Skin epidermis (tissue), 12 donors: ENCODE measurements at regions not wholly inside any gene's neighbourhood (a gene's known extent, or its start where the extent isn't known, plus 50 kb on each side); places are given as distances from the start of the nearest gene placed in this dataset.
A peak's percentile ranks its signal among the peaks of the same experiment; 100 is the strongest.
"Not testable (repeated sequence)": the region's sequence is repeated elsewhere in the genome, so short reads cannot be mapped to it uniquely, and the experiment has no call there.

ENCODE experiments used
- H3K27ac ChIP-seq, 21 experiments: fragments of 200-600 bp; sonication (generic) in 11 of 21; one replicate each; pipeline ENCODE4 v1.5.0; 2020; ENCODE audit warnings: mild to moderate bottlenecking in 3 of 21, inconsistent platforms in 2 of 21, moderate library complexity in 2 of 21
- H3K4me3 ChIP-seq, 7 experiments: fragments of 200-600 bp; sonication (generic) in 2 of 7; one replicate each; pipeline ENCODE4 v1.5.0; 2020; ENCODE audit warnings: inconsistent platforms in 2 of 7, mild to moderate bottlenecking in 2 of 7, moderate library complexity in 1 of 7

GRCh38 chr2:242056026-242056425 lies 186.5 kb downstream of the RTP5 start:
- H3K4me3 ChIP-seq, result no peak overlapping the region
- H3K27ac ChIP-seq, result no peak overlapping the region

DNA sequence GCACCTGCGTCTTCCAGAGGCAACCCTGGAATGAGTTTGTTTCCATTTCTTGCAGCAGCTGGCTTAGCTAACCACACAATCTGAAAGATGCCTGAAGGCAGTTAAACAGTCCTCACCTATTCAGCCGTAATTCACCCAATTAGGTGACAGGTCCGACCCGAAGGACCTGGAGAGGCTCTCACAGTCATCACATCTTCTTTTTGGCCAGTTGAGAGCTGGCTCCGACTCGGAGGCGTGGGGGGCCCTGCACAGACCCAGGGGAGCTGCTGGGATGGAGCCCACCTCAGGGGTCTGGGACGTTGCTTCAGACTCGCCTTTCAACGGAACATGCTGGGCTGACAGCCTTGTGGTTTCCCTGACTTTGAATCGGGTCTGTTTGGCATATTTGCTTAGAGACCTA lies 187.3 kb downstream of the RTP5 start:
- H3K27ac ChIP-seq, result no peak overlapping the region

DNA sequence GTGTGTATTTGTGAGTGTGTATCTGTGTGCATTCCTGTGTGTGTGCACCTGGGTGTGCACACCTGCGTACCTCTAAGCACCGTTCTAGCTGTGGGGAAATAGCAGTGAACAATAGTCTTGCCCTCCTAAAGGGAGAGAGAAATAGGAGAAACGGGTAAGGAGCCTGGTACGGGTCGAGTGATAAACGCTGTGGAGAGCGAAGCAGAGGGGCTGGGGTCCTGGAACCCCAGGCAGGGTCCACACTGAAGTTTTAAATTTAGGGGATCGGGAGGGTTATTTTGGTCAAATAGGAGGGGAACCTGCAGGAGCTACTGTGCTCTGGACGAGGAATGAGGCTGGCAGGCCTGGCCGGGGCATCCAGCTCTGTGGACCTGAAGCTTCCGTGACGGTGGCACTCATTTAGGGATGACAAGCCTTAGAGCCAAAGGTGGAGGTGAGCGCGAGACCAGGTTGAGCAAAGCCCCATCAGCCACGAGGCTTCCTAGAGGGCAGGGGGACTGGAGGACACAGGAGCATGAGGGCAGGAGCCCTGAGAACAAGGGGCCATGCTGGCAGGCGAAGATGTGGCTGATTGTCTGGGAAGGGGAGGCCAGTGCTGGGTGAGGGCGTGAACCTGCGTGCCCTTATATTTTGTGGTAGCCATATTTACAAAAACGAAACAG lies 188.0 kb downstream of the RTP5 start:
- Histone ChIP-seq H3K4me3 (no peak overlapping the region), H3K27ac (no peak overlapping the region)

More for the DNA sequence above, 187.3 kb downstream of the RTP5 start:
- no peak overlapping the region for H3K4me3 ChIP-seq

GRCh38 chr2:242058116-242058680 lies 188.7 kb downstream of the RTP5 start:
- no peak overlapping the region for H3K27ac ChIP-seq
- no peak overlapping the region for H3K4me3 ChIP-seq

DNA sequence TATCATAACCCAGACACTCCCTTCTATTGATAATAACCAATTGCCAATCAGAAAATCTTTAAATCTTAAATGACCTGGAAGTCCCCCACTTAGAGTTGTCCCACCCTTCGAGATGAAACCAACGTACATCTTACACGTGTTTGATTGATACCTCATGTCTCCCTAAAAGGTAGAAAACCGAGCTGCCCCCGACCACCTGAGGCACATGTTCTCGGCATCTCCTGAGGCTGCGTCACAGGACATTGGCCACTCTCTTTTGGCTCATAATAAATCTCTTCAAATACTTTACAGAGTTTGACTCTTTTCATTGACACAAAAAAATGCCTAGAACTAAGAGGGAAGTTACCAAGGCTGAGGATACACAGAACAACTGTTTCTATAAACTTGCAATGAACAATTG lies 190.0 kb downstream of the RTP5 start:
- no peak overlapping the region for H3K27ac ChIP-seq
- no peak overlapping the region for H3K4me3 ChIP-seq

- no peak overlapping the region for H3K27ac ChIP-seq
- no peak overlapping the region for H3K4me3 ChIP-seq
These were observed 190.8 kb downstream of the RTP5 start for GRCh38 chr2:242060212-242060835.

- not testable (repeated sequence) for H3K27ac ChIP-seq, H3K4me3 ChIP-seq
These were observed 192.4 kb downstream of the RTP5 start for GRCh38 chr2:242061930-242062329.

GRCh38 chr2:242063436-242063835 lies 193.9 kb downstream of the RTP5 start:
- Histone ChIP-seq H3K4me3 (no peak overlapping the region), H3K27ac (no peak overlapping the region)

DNA sequence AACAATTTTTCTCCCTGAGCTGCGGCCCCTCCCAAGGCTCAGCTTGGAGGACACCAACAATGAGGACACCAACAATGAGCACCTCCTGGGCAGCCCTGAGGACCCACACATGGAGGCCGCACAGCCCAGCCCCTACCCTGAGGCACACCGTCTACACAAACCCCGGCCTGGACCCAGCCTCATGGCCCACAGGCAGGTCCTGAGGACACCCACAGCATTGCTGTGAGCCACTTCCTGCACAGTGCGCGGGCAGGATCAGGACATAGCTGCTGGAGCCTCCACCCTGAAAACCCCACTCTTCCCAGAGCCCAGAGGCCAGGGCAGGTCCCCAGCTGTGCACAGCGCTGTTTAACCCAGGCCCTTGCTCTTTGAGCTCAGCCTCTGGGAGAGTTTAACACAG lies 194.3 kb downstream of the RTP5 start:
- Histone ChIP-seq H3K27ac (no peak overlapping the region), H3K4me3 (no peak overlapping the region)

- H3K4me3 ChIP-seq, result no peak overlapping the region
- H3K27ac ChIP-seq, result no peak overlapping the region
These were observed 195.1 kb downstream of the RTP5 start for GRCh38 chr2:242064364-242065250.

DNA sequence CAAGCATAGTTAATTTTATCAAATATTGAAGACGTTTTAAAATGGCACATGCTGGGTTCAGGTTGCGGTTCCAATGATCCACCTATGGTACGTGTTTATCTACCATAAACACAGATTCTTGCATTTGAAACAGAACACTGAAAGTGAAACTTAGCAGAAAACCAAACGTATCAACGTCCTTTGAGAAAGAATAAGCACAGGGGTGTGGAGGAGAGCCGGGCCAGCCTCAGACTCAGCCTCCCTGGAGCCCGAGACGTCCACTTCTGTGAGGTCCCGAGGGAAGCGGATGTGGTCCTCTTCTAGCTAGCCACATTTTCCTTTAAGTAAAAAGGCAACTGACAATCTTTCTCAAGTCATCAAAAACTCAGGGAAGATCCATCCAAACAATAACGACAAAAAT lies 195.9 kb downstream of the RTP5 start:
- Histone ChIP-seq H3K27ac (no peak overlapping the region), H3K4me3 (no peak overlapping the region)

- Histone ChIP-seq H3K27ac (peak overlapping the region in 2 of 21 experiments; percentile 32 to 41), H3K4me3 (no peak overlapping the region)
These were observed 199.5 kb downstream of the RTP5 start for GRCh38 chr2:242069018-242069417.

DNA sequence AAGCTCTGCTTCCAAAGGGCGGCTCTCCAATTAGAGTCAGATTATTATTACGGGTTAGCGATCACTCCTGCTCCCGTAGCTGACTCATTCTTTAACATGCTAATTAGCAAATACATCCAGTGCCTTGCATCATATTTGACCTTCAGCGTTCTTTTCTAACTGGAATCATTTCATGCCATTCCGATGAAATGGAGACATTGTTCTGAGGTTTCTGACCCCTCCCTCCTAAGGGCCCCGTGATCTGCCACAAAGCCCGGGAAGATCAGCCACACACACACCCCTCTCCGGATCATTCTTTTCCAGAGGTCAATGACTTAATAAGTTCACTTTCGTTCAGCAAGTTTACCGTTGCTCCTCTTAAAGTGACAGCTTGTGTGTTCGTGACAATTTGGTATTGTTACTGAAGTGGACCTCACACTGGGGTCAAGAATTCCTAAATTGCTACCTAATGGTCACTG lies 200.4 kb downstream of the RTP5 start:
- peak overlapping the region in 1 of 21 experiments; percentile 62 for H3K27ac ChIP-seq
- H3K4me3 ChIP-seq, result not testable (repeated sequence)

GRCh38 chr2:242070726-242071125 lies 201.2 kb downstream of the RTP5 start:
- not testable (repeated sequence) for H3K4me3 ChIP-seq
- peak overlapping the region in 2 of 21 experiments; percentile 33 to 62 for H3K27ac ChIP-seq

GRCh38 chr2:242071377-242071776 lies 201.8 kb downstream of the RTP5 start:
- H3K27ac ChIP-seq, result not testable (repeated sequence)

DNA sequence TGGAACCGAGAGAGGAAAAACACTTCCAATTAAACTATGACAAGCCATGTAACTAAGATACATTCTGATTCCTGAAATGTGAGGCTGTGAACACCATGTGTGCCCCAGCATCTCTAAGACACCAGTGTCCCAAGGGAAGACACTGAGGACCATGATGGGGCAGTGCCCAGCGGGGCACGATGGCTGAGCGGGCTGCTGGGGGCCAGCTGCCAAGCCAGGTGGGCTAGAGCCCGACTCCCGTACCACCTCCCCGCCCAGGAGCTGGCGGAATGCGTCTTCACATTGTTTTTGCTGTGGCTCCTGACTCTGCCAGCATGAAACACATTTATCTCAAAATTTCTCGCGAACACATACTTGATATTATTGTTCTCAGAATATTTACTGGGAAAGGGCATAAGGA lies 202.4 kb downstream of the RTP5 start:
- not testable (repeated sequence) for H3K4me3 ChIP-seq, H3K27ac ChIP-seq

More at GRCh38 chr2:242071377-242071776, 201.8 kb downstream of the RTP5 start:
- H3K4me3 ChIP-seq, result not testable (repeated sequence)

DNA sequence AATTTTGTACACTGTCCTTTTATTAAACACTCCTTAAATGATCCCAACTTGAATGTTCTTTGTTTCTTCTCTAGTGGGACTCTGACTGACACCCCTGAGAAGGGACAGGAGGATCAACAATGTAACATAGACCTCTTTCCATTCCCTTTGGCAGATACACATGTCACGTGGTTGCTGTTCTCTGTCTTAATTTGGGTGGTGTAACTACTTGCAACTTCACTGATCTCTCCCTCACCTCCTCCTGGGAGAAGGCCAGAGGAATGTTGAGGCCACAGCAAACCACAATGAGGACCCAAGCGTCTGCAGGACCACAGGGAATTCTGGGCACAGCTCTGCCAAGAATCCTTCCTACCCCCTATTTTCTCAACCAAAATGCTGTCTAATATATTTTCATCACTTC lies 205.6 kb downstream of the RTP5 start:
- H3K4me3 ChIP-seq, result no peak overlapping the region
- H3K27ac ChIP-seq, result no peak overlapping the region

- H3K27ac ChIP-seq, result no peak overlapping the region
These were observed 206.2 kb downstream of the RTP5 start for GRCh38 chr2:242075696-242076095.

GRCh38 chr2:242076184-242076583 lies 206.7 kb downstream of the RTP5 start:
- not testable (repeated sequence) for H3K27ac ChIP-seq

More at GRCh38 chr2:242075696-242076095, 206.2 kb downstream of the RTP5 start:
- no peak overlapping the region for H3K4me3 ChIP-seq

GRCh38 chr2:242078426-242078825 lies 208.9 kb downstream of the RTP5 start:
- H3K4me3 ChIP-seq, H3K27ac ChIP-seq: not testable (repeated sequence)

More at GRCh38 chr2:242076184-242076583, 206.7 kb downstream of the RTP5 start:
- H3K4me3 ChIP-seq, result not testable (repeated sequence)
